ENCODE measurements at regions not wholly inside any gene's neighbourhood (a gene's known extent, or its start where the extent isn't known, plus 50 kb on each side); places are given as distances from the start of the nearest gene placed in this dataset. TPM values are rescaled to one million over a fixed set of nuclear protein-coding genes. Genes with fewer than 3 reads are reported as not detected.

Small RNAs in the stretch of these regions (small RNA-seq; reads per million reads assigned to genes)
- gene MIR4255 (ENCODE audit: low replicate concordance) (not detected), gene RNA5SP43 (ENCODE audit: low replicate concordance) (not detected), gene RNU6-636P (ENCODE audit: low replicate concordance) (not detected), gene RPS29P6 (ENCODE audit: low replicate concordance) (not detected)

All from skin of body (tissue), 1 donor.